Stomach (tissue), 8 donors: ENCODE measurements at regions not wholly inside any gene's neighbourhood (a gene's known extent, or its start where the extent isn't known, plus 50 kb on each side); places are given as distances from the start of the nearest gene placed in this dataset.
"Not testable (repeated sequence)": the region's sequence is repeated elsewhere in the genome, so short reads cannot be mapped to it uniquely, and the experiment has no call there.

Source experiments
- DNase-seq, 2 donors: peaks; one replicate each; pipeline versions ENCODE4 v3.0.0 to v3.0.0-alpha.2; 2013 to 2019
- H3K27ac ChIP-seq, 5 donors: fragments of 200-600 bp in 4 of 5; sonication (generic) in 4 of 5; one replicate each; pipeline ENCODE4 v1.5.1; 2013 to 2019; ENCODE audit warnings: mild to moderate bottlenecking in 1 of 5, moderate library complexity in 1 of 5
- H3K27me3 ChIP-seq, 3 donors: fragments of 200-600 bp; sonication (generic); one replicate each; pipeline ENCODE4 v1.5.1; 2017 to 2019; ENCODE audit warnings: mixed run types in 1 of 3
- H3K36me3 ChIP-seq, 4 donors: fragments of 200-600 bp; sonication (generic); 1 replicate in 3 of 4; 2 replicates in 1 of 4; pipeline ENCODE4 v1.5.1; 2016 to 2019
- H3K4me1 ChIP-seq, 4 donors: fragments of 200-600 bp; sonication (generic); one replicate each; pipeline ENCODE4 v1.5.1; 2016 to 2019
- H3K4me3 ChIP-seq, 4 donors: fragments of 200-600 bp; sonication (generic) in 3 of 4; one replicate each; pipeline ENCODE4 v1.5.1; 2016 to 2019; ENCODE audit warnings: mild to moderate bottlenecking in 1 of 4
- H3K9me3 ChIP-seq, 4 donors: fragments of 200-600 bp; sonication (generic); one replicate each; pipeline ENCODE4 v1.5.1; 2016 to 2019
- EP300 ChIP-seq: sonication (generic); formaldehyde crosslinking; IDR thresholded peaks from one replicate; pipeline ENCODE4 v1.6.1; 2017; ENCODE audit warnings: antibody characterized with exemption
- POLR2A ChIP-seq, 4 donors: fragments of 450-650 bp; IDR thresholded peaks; one replicate each; pipeline ENCODE4 v1.6.1; 2016; ENCODE audit warnings: antibody characterized with exemption in 4 of 4, control low read depth in 2 of 4, mild to moderate bottlenecking in 1 of 4, moderate library complexity in 1 of 4
- POLR2AphosphoS5 ChIP-seq, 3 donors: sonication (generic); formaldehyde crosslinking; IDR thresholded peaks; one replicate each; pipeline ENCODE4 v1.6.1; 2016; ENCODE audit warnings: antibody characterized with exemption in 3 of 3
- WGBS, 5 donors: extraction: QIAGEN DNeasy Blood & Tissue Kit in 3 of 5; methylation state at CpG; one replicate each; pipeline versions ENCODE4 v1.1.5 to v1.1.7; 2013 to 2018; 5-methylcytosine and 5-hydroxymethylcytosine counted together
- intact Hi-C: fragments of 100-400 bp; cut with DNase I; formaldehyde crosslinking; loops from one replicate; pipeline ENCODE4 v1.15.1; 2023; ENCODE audit warnings: low total_unique reads
- TF ChIP-seq, protein P1 (sequence below), 7 experiments: fragments of 450-650 bp in 4 of 7; fragments of 200-600 bp in 3 of 7; sonication (generic) in 3 of 7; IDR thresholded peaks; one replicate each; pipeline ENCODE4 v1.5.1; 2016 to 2019; ENCODE audit warnings: antibody characterized with exemption in 7 of 7, control low read depth in 2 of 7, mild to moderate bottlenecking in 1 of 7
- donor health status: healthy with polysubstance abuse.
- donor health status: Bipolar disorder and iron deficiency.
- donor health status: healthy.

DNA sequence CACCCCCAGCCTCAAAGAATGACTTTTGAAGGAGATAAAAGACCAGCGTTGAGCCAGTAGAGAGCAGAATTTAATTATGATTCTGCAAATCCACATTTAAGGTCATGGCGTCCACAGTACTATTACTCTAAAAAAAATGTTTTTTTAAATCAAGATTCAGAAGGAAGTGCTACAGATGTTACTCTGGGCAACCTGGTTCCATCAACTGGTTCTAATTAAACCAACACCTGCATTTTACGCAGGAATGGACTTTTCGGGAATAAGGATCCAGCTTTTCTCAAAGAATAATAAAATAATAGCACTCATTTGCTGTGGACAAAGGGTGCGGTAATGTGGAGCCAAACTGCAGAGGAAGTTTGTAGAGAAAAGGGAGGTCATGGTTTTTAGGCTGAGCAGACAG is 62.9 kb upstream of the IPO5 start:
- Histone ChIP-seq H3K4me3 (no peak overlapping the region), H3K27me3 (no peaks in the 10 kb centered on the region), H3K36me3 (no peaks in the 10 kb centered on the region), H3K4me1 (no peaks in the 10 kb centered on the region), H3K27ac (no peak overlapping the region), H3K9me3 (peaks cover 0 to 5% (median 0%) of the 10 kb centered on the region in 4 donors)
- WGBS, 5 donors, result 88 to 97% (median 96%) methylated on average over 5 of the region's 5 CpGs
- intact Hi-C loops, result no loop called here
- no peak for DNase-seq
- no peak for TF ChIP-seq EP300
- TF ChIP-seq, protein P1, sequence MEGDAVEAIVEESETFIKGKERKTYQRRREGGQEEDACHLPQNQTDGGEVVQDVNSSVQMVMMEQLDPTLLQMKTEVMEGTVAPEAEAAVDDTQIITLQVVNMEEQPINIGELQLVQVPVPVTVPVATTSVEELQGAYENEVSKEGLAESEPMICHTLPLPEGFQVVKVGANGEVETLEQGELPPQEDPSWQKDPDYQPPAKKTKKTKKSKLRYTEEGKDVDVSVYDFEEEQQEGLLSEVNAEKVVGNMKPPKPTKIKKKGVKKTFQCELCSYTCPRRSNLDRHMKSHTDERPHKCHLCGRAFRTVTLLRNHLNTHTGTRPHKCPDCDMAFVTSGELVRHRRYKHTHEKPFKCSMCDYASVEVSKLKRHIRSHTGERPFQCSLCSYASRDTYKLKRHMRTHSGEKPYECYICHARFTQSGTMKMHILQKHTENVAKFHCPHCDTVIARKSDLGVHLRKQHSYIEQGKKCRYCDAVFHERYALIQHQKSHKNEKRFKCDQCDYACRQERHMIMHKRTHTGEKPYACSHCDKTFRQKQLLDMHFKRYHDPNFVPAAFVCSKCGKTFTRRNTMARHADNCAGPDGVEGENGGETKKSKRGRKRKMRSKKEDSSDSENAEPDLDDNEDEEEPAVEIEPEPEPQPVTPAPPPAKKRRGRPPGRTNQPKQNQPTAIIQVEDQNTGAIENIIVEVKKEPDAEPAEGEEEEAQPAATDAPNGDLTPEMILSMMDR (IDR thresholded peaks at IDR 0.05), result no peak
- no peak for TF ChIP-seq POLR2A (IDR thresholded peaks at IDR 0.05)
- no peak for TF ChIP-seq POLR2AphosphoS5 (IDR thresholded peaks at IDR 0.05)

DNA sequence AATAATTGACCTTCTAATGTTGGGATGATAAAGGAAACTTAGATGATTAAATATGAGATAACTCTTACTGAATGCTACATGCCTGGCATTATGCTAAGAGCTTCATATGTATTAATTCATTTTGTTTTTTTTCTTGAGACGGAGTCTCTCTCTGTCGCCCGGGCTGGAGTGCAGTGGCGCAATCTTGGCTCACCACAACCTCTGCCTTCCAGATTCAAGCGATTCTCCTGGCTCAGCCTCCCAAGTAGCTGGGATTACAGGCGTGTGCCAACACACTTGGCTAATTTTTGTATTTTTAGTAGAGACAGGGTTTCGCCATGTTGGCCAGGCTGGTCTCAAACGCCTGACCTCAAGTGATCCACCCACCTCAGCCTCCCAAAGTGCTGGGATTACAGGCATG is 61.5 kb upstream of the IPO5 start:
- 68 to 92% (median 85%) methylated on average over 7 to 8 of the region's 8 CpGs for whole genome bisulfite sequencing, 5 donors
- intact Hi-C loops, H3K27me3 ChIP-seq, H3K4me1 ChIP-seq, DNase-seq, H3K27ac ChIP-seq, H3K4me3 ChIP-seq, H3K36me3 ChIP-seq, H3K9me3 ChIP-seq: not testable (repeated sequence)

DNA sequence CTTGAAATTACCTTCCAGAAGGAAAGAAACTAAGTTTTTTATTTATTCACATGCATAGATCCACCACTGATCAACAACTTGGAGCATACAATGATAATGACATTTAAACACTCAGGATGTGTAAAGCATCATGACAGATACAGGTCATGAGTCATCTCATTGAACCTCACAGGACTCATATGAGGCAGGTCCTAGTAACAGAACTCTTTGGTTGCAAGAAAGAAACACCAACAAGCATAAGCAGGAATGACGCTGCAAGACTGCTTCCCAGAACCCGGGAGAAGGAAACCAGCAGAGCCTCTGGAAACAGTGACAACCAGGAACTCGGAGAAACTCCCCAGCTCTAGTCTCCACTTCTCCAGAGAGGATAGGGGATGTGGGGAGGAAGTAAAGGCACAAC is 60.8 kb upstream of the IPO5 start:
- no peaks in the 10 kb centered on the region for H3K36me3 ChIP-seq
- intact Hi-C loops, result no loop called here

DNA sequence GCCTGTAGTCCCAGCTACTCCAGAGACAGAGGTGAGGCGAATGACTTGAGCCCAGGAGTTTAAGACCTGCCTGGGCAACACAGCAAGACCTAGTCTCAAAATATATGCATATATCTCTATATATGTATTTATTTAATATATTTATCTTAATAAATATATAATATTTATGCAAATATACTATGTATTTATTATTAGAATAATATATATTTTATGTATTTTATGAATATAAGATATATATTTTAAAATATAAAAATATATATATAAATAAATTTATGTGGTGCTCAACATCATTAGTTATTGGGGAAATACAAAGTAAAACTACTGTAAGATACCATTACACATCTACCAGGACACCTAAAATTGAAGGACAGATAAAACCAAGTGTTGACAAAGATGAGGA is 58.1 kb upstream of the IPO5 start:
- H3K4me1 ChIP-seq, result peaks cover 0 to 5% (median 0%) of the 10 kb centered on the region in 4 donors
- no peaks in the 10 kb centered on the region for H3K27me3 ChIP-seq
- H3K27ac ChIP-seq, result no peak overlapping the region
- H3K36me3 ChIP-seq, result no peaks in the 10 kb centered on the region
- no peak overlapping the region for H3K4me3 ChIP-seq
- 82 to 91% (median 88%) methylated on average over 1 of the region's 1 CpG for WGBS, 5 donors
- TF ChIP-seq POLR2AphosphoS5 (IDR thresholded peaks at IDR 0.05) (no peak), POLR2A (IDR thresholded peaks at IDR 0.05) (no peak), EP300 (no peak)
- TF ChIP-seq, protein P1 (IDR thresholded peaks at IDR 0.05), result no peak
- H3K9me3 ChIP-seq, result peaks cover 0 to 5% (median 0%) of the 10 kb centered on the region in 4 donors
- no peak for DNase-seq
- intact Hi-C loops, result no loop called here

More for the DNA sequence above, 60.8 kb upstream of the IPO5 start:
- no peak overlapping the region for H3K4me3 ChIP-seq
- no peaks in the 10 kb centered on the region for H3K4me1 ChIP-seq
- 81 to 89% (median 87%) methylated on average over 3 of the region's 3 CpGs for whole genome bisulfite sequencing, 5 donors
- TF ChIP-seq POLR2AphosphoS5 (IDR thresholded peaks at IDR 0.05) (no peak), POLR2A (IDR thresholded peaks at IDR 0.05) (no peak), EP300 (no peak)
- TF ChIP-seq, protein P1 (IDR thresholded peaks at IDR 0.05), result no peak
- no peak overlapping the region for H3K27ac ChIP-seq
- peaks cover 0 to 5% (median 0%) of the 10 kb centered on the region in 4 donors for H3K9me3 ChIP-seq
- DNase-seq, result no peak
- no peaks in the 10 kb centered on the region for H3K27me3 ChIP-seq

DNA sequence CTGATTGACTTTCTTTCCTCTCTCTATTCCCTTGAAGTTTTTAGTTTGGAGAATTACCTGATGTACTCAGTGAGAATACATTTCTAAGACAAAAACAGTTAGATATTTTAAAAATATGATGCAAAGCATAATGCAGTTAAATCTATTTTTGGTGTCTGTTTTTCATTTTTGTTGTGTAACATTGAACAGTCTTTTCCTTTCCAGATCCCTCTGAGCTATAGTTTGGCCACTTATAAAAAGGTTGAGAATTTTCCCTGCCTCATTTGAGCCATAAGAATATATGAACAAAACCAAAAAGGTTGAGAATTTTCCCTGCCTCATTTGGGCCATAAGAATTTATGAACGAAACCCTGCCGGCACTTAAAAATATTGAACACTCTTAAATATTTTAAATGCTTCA is 57.0 kb upstream of the IPO5 start:
- TF ChIP-seq, protein P1 (IDR thresholded peaks at IDR 0.05), result no peak
- no peak for TF ChIP-seq POLR2AphosphoS5 (IDR thresholded peaks at IDR 0.05)
- TF ChIP-seq POLR2A (IDR thresholded peaks at IDR 0.05), result no peak
- Histone ChIP-seq H3K27me3 (no peaks in the 10 kb centered on the region), H3K4me1 (peaks cover 0 to 15% (median 0%) of the 10 kb centered on the region in 4 donors), H3K9me3 (peaks cover 0 to 5% (median 0%) of the 10 kb centered on the region in 4 donors), H3K4me3 (no peak overlapping the region), H3K36me3 (no peaks in the 10 kb centered on the region), H3K27ac (no peak overlapping the region)
- 89 to 100% (median 94%) methylated on average over 2 of the region's 2 CpGs for WGBS, 5 donors
- no peak for DNase-seq
- intact Hi-C loops, result no loop called here
